ENCODE measurements at regions not wholly inside any gene's neighbourhood (a gene's known extent, or its start where the extent isn't known, plus 50 kb on each side); places are given as distances from the start of the nearest gene placed in this dataset.

DNA sequence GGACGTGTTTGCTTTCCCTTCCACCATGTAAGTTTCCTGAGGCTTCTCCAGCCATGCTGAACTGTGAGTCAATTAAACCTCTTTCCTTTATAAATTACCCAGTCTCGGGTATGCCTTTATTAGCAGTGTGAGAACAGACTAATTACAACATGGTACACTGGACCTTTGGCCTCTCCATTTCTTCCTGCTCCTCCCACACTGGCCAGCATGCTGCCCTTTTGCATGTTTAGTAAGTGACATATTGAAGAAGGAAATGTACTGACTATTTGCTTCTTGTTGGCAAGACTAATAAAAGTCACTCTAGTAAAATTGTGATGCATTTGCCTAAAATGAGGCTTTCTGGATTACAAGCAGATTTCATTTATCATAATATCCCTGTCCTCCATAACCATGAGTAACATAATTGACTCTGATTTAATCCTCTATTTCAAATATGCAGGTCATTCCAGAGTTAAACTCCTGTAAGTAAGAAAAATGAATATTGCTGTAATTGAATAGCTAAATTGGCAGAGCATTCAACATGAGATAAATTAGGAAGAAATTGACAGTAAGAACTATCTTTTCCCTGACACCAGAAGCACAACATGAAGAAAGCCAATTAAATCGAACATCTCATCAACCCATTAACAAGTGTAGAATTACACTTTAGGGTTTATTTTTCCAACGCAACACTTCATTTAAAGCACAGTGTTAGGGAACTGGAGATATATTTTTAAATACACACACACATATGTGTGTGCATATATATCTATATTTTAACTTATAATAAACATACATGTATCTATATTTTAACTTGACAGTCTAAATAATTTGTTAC is 427.8 kb upstream of the ZP4 start:
- in situ Hi-C loops (cut with HindIII; ENCODE audit: low sequenced_read_pairs), result no loop called here
- no peak for DNase-seq (ENCODE audit: low read depth)
- TF ChIP-seq, protein P1, sequence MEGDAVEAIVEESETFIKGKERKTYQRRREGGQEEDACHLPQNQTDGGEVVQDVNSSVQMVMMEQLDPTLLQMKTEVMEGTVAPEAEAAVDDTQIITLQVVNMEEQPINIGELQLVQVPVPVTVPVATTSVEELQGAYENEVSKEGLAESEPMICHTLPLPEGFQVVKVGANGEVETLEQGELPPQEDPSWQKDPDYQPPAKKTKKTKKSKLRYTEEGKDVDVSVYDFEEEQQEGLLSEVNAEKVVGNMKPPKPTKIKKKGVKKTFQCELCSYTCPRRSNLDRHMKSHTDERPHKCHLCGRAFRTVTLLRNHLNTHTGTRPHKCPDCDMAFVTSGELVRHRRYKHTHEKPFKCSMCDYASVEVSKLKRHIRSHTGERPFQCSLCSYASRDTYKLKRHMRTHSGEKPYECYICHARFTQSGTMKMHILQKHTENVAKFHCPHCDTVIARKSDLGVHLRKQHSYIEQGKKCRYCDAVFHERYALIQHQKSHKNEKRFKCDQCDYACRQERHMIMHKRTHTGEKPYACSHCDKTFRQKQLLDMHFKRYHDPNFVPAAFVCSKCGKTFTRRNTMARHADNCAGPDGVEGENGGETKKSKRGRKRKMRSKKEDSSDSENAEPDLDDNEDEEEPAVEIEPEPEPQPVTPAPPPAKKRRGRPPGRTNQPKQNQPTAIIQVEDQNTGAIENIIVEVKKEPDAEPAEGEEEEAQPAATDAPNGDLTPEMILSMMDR (IDR thresholded peaks at IDR 0.05; ENCODE audit: low read depth, low read length, missing control alignments), result no peak

DNA sequence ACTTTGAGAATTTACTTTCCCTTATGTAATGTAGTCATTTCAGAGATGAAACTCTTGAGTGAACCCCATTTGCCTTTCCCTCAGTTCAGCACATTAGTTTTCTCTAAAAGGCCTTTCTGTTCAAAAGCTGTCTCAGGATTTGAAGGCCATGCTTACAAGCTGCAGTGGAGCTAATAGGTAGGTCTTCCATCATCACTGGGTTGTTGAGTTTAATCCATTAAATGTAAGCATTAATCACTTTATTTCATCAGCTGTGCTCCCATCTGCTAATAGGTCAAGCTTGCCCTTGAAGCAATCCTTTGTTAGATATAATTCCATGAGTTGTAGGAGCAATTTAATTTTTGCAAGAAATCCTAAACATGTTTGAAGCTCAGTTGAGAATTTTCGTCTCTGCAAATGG is 422.2 kb upstream of the ZP4 start:
- in situ Hi-C loops (cut with HindIII; ENCODE audit: low sequenced_read_pairs), result no loop called here
- TF ChIP-seq, protein P1 (IDR thresholded peaks at IDR 0.05; ENCODE audit: low read depth, low read length, missing control alignments), result no peak

More for the DNA sequence above, 427.8 kb upstream of the ZP4 start:
- H3K4me3 ChIP-seq (ENCODE audit: low read depth, low read length), result no peak overlapping the region

DNA sequence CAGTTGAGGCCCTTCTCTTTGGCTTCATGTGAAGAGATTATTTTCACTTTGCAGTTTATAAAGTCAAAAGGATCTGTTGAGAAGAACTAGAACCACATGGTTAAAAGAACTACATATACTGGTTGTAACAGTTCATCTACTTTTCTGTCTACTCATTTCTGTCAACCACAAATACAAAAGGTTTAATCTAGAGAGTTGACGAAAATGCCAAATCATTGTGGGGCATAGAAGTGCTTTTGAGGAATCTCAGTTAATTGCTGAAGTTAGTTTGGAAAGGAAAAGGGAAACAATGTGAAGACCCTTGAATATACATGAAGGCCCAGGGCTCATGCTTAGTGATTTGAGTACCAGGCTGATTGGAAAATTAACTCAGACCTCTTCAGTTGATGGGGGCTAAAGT is 415.7 kb upstream of the ZP4 start:
- in situ Hi-C loops (cut with HindIII; ENCODE audit: low sequenced_read_pairs), result no loop called here
- DNase-seq (ENCODE audit: low read depth), result no peak
- H3K4me3 ChIP-seq (ENCODE audit: low read depth, low read length), result no peak overlapping the region
- TF ChIP-seq, protein P1 (IDR thresholded peaks at IDR 0.05; ENCODE audit: low read depth, low read length, missing control alignments), result no peak

More for the DNA sequence above, 422.2 kb upstream of the ZP4 start:
- H3K4me3 ChIP-seq (ENCODE audit: low read depth, low read length), result no peak overlapping the region
- no peak for DNase-seq (ENCODE audit: low read depth)

DNA sequence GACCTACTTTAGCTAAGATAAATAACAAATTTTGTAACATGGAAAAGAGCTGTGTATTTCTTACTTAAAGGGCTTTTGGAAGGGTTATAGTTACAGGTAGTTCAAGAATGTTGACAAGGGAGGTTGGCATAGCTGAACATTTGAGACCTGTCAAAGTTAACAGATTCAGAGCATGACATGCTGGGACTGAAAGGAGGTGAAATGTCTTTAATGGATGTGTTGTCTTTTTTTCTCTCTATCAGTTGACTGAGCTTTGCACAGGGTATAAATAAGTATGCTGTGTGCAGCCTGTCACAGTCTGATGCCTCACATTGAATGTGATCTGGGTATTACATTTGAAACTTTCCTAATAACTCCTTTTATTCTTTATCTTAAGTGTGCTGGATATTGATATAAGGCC is 411.9 kb upstream of the ZP4 start:
- in situ Hi-C loops (cut with HindIII; ENCODE audit: low sequenced_read_pairs), result no loop called here
- H3K4me3 ChIP-seq (ENCODE audit: low read depth, low read length), result no peak overlapping the region
- TF ChIP-seq, protein P1 (IDR thresholded peaks at IDR 0.05; ENCODE audit: low read depth, low read length, missing control alignments), result no peak
- DNase-seq (ENCODE audit: low read depth), result no peak

DNA sequence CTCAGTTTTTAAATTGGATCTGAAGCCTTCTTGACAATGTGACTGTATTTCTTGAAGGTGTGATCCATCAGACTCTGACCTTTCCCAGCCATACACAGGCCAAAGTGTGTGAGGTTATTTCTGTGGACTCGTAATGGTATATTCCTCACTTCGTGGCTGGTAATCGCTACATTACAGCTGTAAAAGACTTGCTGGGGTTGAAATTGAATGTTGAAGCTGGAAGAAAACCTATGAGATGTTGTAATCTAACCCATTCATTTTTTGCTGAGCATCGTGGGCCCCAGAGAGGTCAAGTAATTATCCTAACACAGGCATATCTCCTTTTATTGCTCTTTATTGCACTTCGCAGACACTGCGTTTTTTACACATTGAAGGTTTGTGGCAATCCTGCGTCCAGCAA is 405.6 kb upstream of the ZP4 start:
- no peak overlapping the region for H3K4me3 ChIP-seq (ENCODE audit: low read depth, low read length)
- DNase-seq (ENCODE audit: low read depth), result no peak
- TF ChIP-seq, protein P1 (IDR thresholded peaks at IDR 0.05; ENCODE audit: low read depth, low read length, missing control alignments), result no peak
- in situ Hi-C loops (cut with HindIII; ENCODE audit: low sequenced_read_pairs), result no loop called here

DNA sequence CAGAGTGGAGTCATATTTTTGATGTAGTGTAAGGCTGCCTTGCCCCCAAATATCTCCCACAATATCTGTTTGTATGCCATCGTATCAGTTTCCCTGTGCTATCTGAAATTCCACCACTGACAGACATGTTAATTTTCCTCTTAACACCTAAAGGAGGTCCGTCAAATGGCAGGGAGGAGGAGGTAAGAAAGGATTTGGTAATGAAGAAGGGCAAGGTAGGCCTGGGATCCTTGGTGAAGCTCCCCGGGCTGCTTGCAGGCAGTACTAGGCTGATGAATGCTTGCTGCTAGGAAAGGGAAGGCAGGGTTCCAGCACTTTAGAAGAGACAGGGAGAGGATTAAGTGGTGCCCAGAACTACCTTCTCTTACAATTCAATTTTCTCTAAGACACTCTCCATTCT is 402.4 kb upstream of the ZP4 start:
- TF ChIP-seq, protein P1 (IDR thresholded peaks at IDR 0.05; ENCODE audit: low read depth, low read length, missing control alignments), result no peak
- in situ Hi-C loops (cut with HindIII; ENCODE audit: low sequenced_read_pairs), result no loop called here
- H3K4me3 ChIP-seq (ENCODE audit: low read depth, low read length), result no peak overlapping the region
- DNase-seq (ENCODE audit: low read depth), result no peak
